GM19351 (cell line): ENCODE measurements at regions not wholly inside any gene's neighbourhood (a gene's known extent, or its start where the extent isn't known, plus 50 kb on each side); places are given as distances from the start of the nearest gene placed in this dataset.
"Not testable (repeated sequence)": the region's sequence is repeated elsewhere in the genome, so short reads cannot be mapped to it uniquely, and the experiment has no call there.

Experiments used
- ATAC-seq: cut with Tn5 transposase; IDR thresholded peaks from one replicate; pipeline ENCODE4 v1.9.1; 2021; ENCODE audit warnings: mild to moderate bottlenecking, moderate library complexity; ENCODE audit not compliant: unreplicated experiment

DNA sequence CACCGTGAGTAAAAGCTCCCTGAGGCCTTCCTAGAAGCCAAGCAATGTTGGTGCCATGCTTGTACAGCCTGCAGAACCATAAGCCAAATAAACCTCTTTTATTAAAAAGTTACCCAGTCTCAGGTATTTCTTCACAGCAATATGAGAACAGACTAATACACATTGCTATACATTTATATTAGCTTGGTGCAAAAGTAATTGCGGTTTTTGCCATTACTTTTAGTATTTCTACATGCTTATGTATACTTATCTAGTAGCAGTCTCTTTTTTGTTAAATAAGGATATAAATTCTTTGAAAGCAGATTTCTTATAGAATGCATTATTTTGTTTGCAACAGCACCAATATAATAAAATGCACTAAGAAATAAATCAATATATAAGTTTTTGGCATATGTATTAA is 619.6 kb downstream of the FSCB start:
- ATAC-seq, result no peak

DNA sequence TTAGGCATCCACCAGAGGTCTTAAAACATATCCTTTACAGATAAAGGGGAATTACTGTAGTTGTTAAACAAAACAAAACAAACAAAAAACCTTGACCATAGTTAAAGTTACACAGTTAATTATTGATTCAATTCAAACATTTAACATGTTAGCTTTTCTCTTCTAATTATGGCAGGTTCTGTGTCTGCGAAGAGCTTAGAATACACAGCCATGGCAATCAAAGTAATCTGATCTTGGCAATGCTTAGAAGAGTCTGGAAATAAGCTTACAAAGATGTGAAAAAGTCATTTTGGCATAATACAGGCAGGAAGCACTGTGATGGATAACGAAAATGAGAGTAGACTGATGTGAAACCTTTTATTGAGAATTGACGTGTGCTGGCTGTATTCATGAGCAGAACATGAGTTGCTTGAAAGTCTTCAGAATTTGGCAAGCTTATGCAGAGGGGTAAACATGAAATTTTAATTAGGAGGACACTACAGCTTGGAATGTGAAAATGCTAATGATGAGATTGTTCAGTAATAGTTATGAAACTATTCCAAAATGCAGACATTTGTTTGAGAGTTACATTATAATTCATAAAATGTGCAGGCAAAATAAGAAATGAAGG is 629.6 kb downstream of the FSCB start:
- no peak for ATAC-seq

DNA sequence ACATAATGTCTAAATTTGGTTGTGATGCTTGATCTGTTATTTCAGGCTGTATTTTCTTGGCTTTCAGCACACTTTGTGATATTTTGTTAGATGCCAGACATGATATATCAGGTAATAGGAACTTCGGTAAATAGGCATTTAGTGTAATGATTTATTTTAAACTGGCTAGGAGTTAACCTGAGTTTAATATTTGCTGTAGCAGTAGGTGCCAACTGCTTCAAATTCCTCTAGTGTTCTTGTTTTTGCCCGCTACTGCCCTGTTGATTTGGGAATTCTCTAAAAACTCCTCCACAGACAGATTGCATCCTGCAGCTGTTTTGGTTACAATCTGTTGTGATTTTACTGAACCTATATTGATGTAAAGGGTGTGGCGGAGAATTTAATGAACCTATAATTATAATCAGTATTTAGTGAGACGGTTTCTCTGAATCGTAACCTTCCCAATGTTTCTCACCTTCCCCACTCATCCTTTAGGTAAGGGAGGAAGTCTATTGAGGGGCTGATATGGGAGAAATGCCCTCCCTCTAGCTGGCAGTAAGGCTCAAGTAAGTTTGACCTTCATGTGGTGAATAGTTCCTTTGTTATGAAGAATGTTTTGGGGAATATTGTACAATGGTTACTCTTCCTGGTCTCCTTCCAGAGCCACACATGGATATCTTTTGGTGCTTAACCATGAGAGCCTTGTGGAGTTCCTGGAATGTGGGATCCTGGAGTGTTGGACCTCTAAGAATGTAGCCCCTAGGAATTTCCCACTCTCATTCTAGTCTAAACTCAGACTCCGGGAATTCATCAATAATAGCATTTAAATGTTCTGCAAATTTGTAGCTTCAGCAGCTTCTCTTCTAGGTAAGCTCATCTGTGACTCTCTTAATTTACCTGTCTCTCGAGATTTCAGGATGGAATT is 634.1 kb downstream of the FSCB start:
- no peak for ATAC-seq

DNA sequence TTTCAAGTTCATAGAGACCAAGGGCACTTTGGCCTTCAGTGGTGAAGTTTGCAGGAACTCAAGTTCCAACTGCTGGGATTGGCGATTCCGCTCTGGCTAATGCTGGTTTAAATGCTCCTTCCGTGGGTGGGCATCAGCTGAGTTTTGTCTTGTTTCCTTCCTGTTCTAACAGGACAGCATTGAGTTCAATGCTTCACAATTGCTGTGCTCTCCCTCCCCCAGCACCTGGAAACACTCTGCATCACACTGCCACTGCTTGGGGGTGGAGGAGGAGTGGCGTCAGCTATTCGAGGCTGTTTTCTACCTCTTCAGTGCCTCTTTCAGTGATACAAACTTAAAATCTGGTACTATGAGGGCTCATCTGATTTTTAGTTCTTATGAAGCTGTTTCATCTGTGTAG is 634.9 kb downstream of the FSCB start:
- no peak for ATAC-seq

GRCh38 chr14:43858981-43859380 is 648.1 kb downstream of the FSCB start:
- ATAC-seq, result no peak

DNA sequence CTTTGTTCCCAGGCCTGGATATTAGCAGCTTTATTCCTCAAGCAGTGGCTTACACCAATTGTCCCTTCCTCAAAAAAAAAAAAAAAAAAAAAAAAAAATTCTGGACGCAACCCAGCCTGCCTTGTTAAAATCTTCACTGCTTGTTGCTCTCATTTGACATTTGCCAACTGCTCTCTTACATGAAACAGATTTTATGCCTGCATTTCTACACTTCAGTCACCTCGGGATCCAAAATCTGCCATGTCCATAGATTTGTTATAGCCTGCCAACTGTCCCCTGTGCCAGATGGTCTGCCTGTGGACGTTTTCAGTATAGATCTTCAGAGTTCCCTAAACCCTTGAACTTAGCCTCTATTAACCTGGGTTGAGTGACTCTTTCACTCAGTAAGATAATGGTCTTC is 651.5 kb downstream of the FSCB start:
- no peak for ATAC-seq

- no peak for ATAC-seq
Observed at GRCh38 chr14:43853541-43853940, 653.5 kb downstream of the FSCB start.

DNA sequence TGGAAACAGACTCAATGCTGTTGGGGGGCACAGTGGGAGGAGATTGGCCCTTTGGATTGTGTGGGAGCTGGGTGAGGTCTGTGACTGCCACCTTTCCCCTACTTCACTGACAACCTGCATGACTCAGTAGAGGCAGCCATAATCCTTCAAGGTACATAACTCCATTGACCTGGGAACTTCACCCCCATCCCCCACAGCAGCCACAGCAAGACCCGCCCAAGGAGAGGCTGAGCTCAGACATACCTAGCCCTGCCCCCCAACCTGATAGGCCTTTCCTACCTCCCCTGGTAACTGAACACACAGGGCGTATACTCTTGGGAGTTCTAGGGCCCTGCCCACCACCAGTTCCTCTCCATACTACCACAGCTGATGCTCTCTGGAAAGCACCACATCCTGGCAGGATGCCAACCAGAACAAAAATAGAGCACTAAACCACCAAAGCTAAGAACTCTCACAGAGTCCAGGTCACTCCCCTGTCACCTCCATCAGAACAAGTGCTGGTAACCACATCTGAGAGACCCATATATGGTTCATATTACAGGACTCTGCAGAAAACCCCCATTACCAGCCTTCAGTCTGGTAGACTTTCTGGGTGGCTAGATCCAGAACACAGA is 703.9 kb downstream of the FSCB start:
- ATAC-seq, result no peak

DNA sequence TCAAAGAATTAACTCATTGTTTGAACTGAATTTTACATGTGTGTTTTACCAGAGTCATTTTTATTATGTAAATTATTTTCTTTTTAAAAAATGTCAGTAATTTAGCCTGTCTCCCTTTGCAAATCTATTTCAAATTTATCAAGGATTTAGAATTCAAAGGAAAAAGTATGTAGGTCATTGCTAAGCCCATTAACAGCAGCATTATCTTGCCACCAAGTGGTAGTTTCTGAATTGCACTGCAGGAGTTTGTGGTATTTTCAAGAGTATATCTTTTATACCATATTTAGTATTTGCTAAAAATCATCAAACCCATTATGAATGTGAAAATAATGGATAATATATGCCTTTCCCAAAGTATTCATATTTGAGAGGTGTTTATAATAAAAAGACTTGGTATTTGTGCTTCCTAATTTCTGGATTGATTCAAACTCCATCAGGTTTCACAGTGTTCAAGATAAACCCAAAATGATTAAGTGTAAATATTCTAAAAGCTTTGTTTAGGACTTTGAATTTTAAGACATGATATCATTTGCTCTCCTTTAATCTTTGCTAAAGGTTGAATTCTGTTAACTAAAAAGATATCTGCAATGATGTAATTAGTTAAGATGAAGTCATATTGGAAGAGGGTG is 711.4 kb downstream of the FSCB start:
- ATAC-seq, result no peak

GRCh38 chr14:43793579-43793978 is 713.5 kb downstream of the FSCB start:
- ATAC-seq, result no peak

- ATAC-seq, result no peak
Observed at GRCh38 chr14:43792980-43793379, 714.1 kb downstream of the FSCB start.

GRCh38 chr14:43790681-43791080 is 716.4 kb downstream of the FSCB start:
- ATAC-seq, result no peak

- no peak for ATAC-seq
Observed at GRCh38 chr14:43789458-43789857, 717.6 kb downstream of the FSCB start.

DNA sequence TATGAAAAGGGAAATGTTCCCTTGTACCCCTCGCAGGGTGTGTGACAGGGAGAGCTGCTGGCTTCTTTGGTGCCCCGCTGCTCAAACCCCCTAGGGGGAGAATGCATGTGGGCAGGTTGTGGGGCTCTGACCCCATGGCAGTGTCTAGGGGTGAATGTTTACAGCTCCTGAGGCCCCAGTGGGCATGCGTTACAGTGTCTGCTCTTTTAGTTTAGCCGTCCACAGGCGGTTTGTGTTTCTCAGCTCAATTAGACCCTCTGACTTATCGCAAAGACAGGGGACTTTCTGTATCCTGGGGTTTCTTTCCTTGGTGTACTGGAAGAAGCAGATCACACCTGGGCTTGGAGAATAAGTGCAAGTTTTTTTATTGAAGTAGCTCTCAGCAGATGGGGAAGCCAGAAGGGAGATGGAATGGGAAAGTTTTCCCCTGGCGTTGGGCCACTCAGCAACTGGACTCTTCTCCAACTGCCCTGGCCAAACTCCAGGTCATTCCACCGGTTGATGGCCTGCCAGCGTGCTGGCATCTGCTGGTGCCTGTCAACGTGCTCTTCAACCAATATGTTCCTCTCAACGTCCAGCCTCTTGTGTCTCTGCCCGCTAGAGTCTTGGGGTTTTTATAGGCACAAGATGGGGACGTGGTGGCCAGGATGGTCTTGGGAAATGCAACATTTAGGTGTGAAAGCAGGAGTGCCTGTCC is 720.9 kb downstream of the FSCB start:
- no peak for ATAC-seq

- not testable (repeated sequence) for ATAC-seq
Observed at GRCh38 chr14:43784432-43784831, 722.7 kb downstream of the FSCB start.

GRCh38 chr14:43778937-43779639 is 728.0 kb downstream of the FSCB start:
- no peak for ATAC-seq

DNA sequence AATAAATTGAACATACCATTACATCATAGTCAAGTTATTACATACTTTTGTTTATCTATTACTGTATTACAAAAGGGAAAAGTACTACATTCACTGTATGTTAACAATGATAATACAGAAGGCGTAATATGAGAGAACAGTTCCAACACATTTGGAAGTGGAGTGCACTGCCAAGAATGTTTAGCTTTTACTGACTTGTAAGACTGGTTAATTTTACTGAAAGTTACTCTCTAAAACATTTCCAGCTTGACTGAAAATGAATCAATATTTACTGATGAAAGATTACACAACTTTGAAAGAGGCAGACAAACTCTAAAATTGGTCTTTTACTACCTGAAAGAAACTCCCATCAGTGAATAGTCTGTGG is 728.5 kb downstream of the FSCB start:
- ATAC-seq, result no peak

DNA sequence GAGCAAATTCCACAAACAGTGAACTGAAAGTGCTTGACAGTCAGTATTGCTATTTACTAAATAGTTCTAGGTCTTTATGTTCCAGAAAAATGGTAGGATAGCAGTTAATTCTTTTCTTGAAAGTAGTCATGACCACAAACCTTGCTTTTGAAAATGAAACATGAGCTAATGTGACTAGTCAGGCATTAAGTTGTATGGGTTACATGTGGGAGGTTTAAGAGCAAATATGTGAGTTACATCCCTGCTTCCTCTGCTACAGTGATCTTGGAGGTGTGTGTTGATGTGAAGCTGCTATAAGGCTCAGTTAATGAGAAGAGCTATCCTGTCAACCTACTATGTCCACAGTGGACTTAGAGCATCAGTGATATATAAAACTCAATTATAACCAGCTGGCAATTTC is 741.6 kb downstream of the FSCB start:
- no peak for ATAC-seq

- no peak for ATAC-seq
Observed at GRCh38 chr14:43764433-43764832, 742.6 kb downstream of the FSCB start.

- no peak for ATAC-seq
Observed at GRCh38 chr14:43755707-43756106, 751.4 kb downstream of the FSCB start.
